EH (cell line): ENCODE measurements at regions not wholly inside any gene's neighbourhood (a gene's known extent, or its start where the extent isn't known, plus 50 kb on each side); places are given as distances from the start of the nearest gene placed in this dataset.
"Not testable (repeated sequence)": the region's sequence is repeated elsewhere in the genome, so short reads cannot be mapped to it uniquely, and the experiment has no call there.

Experiments used
- DNase-seq: peaks from one replicate; pipeline ENCODE4 v3.0.0-alpha.2; 2015; ENCODE audit warnings: low read depth

DNA sequence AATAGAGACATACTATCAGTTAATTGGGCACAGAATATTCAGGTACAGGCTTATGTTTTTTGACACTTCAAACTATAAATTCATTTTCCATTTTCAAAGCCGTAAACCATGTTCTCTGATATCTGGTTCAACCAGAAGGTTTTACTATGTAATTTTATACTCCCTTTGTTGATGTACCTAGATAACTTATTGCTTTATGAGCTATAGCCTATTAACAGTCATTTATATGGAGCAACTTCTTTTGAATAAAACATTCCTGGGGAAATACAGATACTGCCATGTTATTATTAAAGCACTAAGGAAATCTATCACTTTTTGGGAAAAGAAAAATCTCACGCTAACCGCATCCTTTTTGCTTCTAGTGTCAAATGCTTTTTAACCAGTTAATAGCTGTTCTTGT lies 505.6 kb downstream of the PYDC2 start:
- DNase-seq: no peak

DNA sequence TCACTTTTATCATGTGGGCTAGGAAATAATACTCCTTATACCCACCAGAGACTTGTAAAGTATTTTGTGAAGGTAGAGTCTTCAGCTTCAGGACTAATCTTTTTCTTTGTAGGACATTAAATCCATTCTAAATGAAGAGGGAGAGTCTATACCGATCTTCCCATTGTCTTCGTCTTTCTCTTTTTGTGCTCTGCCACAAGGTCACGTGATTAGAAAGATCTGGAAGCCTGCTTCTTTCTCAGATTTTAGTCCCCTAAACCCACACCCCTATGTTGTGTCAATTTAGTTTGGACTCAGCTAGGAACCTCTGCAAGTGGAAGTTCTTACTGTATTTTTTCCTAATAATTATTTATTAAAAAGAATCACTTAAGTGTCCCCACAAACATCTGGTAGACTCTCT lies 507.3 kb downstream of the PYDC2 start:
- no peak for DNase-seq

GRCh38 chr3:191972714-191973398 lies 511.9 kb downstream of the PYDC2 start:
- DNase-seq: no peak

- DNase-seq: no peak
Measured at GRCh38 chr3:191973820-191974219, 512.9 kb downstream of the PYDC2 start.

GRCh38 chr3:191975936-191976335 lies 515.0 kb downstream of the PYDC2 start:
- DNase-seq: no peak

DNA sequence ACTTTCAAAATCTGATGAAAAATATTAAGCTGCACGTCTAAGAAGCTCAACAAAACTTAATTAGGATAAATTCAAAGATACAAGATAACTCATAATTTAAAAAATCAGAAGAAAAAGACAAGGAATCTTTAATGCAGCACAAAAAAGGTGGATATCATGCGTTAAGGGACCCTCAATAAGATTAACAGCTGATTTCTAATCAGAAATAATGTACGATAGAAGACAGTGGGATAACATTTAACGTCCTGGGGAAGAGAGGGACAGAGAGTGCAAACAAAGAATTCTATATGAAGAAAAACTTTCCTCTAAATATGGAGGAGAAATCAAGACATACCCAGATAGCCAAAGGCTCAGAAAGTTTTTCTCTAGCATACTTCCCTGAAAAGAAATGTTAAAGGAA lies 519.5 kb downstream of the PYDC2 start:
- no peak for DNase-seq

- DNase-seq: no peak
Measured at GRCh38 chr3:191982481-191982880, 521.5 kb downstream of the PYDC2 start.

DNA sequence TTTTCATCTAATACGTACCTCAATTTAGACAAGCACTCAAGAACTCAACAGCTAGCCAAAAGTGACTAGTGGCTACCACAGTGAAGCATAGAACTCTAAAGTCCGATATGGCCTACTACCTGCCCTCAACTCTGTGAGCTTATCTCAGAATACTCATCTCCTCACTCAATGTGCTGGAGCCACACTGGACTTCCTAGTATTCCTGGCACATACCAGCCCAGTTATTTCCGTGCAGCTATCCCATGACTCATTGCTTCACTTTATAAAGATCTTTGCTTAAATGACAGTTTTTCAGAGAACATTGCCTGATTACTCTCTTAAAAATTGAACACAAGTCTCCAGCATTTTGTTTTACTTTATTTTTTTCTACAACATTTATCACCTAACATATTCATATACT lies 524.7 kb downstream of the PYDC2 start:
- DNase-seq: no peak

- DNase-seq: no peak
Measured at GRCh38 chr3:191987831-191988350, 526.9 kb downstream of the PYDC2 start.

DNA sequence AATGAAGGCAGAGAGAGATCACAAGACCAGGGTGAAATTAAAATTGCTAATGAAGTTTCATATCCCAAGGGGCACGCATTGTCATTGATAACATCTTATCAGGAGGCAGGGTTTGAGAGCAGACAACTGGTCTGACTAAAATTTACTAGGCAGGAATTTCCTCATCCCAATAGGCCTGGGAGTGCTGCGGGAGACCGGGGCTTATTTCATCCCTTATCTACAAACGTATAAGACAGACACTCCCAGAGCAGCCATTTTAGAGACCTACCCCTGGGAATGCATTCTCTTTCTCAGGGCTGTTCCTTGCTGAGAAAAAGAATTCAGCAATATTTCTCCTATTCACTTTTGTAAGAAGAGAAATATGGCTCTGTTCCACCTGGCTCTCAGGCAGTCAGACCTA lies 533.0 kb downstream of the PYDC2 start:
- DNase-seq: not testable (repeated sequence)

GRCh38 chr3:191997093-191997492 lies 536.1 kb downstream of the PYDC2 start:
- DNase-seq: no peak

GRCh38 chr3:191997579-191998268 lies 536.8 kb downstream of the PYDC2 start:
- DNase-seq: no peak

GRCh38 chr3:192001218-192001617 lies 540.3 kb downstream of the PYDC2 start:
- no peak for DNase-seq

DNA sequence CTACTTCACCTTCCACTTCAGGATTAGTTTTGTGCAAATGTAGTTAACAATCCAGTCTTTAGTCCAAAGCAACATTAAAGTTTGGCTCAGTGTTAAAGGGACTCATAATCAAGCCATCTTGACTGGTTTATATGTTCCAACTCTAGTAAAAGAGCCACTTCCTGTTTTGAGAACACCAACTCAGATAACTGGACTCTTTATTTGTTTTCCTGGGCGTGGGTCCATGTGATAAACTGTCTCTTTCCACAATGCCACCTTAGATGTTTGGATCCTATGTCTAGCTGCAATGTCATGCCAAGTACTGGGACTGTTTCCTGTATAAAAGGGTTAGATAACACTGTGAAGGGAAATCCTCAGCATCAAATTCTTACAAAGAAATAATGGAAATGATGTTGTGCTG lies 545.0 kb downstream of the PYDC2 start:
- no peak for DNase-seq

- no peak for DNase-seq
Measured at GRCh38 chr3:192009903-192010302, 548.9 kb downstream of the PYDC2 start.

- DNase-seq: no peak
Measured at GRCh38 chr3:192010490-192010889, 549.5 kb downstream of the PYDC2 start.

DNA sequence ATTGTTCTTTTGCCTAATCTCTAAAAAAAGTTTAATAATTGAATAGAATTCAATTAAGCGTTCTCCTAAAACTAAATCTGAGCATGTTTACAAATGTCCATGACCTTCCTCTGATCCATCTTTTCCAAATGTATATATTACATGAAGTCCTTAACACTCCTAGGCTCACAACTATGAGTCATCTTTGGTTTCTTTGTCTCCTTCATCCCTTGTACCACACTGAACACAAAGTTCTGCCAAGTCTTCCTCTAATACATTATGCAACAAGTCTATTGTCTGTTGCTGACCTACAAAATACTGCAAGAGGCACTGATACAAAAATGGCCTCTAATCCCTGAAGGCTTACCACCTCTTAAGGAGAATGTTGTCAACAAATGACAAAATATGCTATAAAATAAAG lies 550.2 kb downstream of the PYDC2 start:
- no peak for DNase-seq

GRCh38 chr3:192013110-192013509 lies 552.1 kb downstream of the PYDC2 start:
- no peak for DNase-seq

DNA sequence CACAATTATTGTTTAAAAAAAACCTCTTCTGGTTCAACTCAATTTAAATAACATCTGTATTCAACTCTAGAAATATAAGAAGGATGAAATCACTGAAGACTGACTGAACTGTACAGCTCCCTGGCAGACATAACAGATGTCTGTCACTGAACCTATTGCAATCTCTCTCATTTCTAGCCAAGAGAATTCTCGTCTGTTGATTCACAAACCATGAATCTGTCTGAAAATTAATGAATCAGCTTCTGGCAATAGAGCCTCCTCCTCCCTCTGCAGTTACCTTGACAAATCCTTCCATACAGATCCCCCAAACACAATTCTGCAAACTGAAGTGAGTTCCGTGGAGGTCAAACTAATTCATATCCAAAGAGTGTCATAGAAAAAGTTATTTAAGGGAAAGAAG lies 561.4 kb downstream of the PYDC2 start:
- DNase-seq: no peak

GRCh38 chr3:192024751-192025150 lies 563.8 kb downstream of the PYDC2 start:
- DNase-seq: no peak

DNA sequence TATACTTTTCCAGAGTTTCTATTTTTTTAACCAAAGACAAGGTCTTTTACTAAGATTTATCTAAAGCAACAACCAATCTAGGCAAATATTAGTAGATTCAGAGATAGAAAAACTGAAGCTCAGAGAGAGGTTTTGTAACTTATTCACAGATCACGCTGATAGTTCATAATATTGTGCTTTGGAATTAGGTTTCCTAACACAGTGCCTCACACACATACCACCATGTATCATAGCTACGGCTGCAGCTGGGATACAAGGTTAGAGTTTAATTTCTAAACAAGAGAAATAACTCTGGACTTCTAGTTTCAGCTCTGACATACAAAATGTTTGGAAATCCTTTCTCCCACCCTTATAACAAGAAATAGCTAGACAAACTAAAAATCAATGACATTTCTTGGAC lies 565.7 kb downstream of the PYDC2 start:
- no peak for DNase-seq

DNA sequence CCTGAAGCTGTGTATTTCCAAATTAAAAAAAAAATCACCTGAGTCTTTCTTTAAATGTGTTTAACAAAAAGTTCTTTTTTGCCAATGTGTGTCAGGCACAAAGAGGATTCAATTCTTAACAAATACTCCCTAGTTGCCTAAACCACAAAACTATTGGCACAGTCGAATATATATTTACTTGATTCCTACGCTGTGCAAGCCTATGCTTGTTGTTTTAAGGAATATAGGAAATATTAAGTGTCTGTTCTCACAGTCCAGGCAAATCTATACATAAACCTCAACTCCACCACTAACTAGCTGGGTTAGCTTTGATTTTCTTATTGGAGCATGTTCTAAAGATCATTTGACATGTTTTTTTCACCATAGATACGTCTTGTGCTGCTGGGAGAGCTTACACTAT lies 571.0 kb downstream of the PYDC2 start:
- DNase-seq: no peak

GRCh38 chr3:192033246-192033645 lies 572.3 kb downstream of the PYDC2 start:
- no peak for DNase-seq

GRCh38 chr3:192038726-192039125 lies 577.8 kb downstream of the PYDC2 start:
- no peak for DNase-seq
